H1 (cell line): ENCODE measurements at regions not wholly inside any gene's neighbourhood (a gene's known extent, or its start where the extent isn't known, plus 50 kb on each side); places are given as distances from the start of the nearest gene placed in this dataset.

ENCODE experiments used
- CTCF ChIA-PET: fragments of 300-600 bp; sonication (Branson Sonifier 250); formaldehyde crosslinking; loops from one replicate; lab custom pipeline; 2021; ENCODE audit not compliant: partially characterized antibody; lab: Charles Lee
- POLR2A ChIA-PET: fragments of 300-600 bp; sonication (Branson Sonifier 250); formaldehyde crosslinking; loops from one replicate; lab custom pipeline; 2021; ENCODE audit warnings: inconsistent platforms; ENCODE audit not compliant: partially characterized antibody; lab: Charles Lee
- DNase-seq, 2 experiments: peaks; one replicate each; pipeline versions ENCODE4 v3.0.0 to v3.0.0-alpha.2; 2010 to 2022; ENCODE audit warnings: low spot score in 2 of 2, low read depth in 1 of 2, mixed read lengths in 1 of 2
- FAIRE-seq: peaks from 2 replicates; lab custom pipeline; 2011; peaks lifted over from hg19 to GRCh38; lab: Jason Lieb, UNC
- H2AFZ ChIP-seq: 2 replicates; pipeline ENCODE4 v1.8.1; 2012; ENCODE audit warnings: low read length, inconsistent platforms
- H2AK5ac ChIP-seq: 2 replicates; pipeline ENCODE4 v1.6.1; 2013; ENCODE audit warnings: low read depth, low read length
- H2BK120ac ChIP-seq: replicated peaks from 2 replicates; pipeline ENCODE3; 2013; ENCODE audit warnings: low read depth, low read length, inconsistent platforms
- H2BK12ac ChIP-seq: 2 replicates; pipeline ENCODE4 v1.6.1; 2013; ENCODE audit warnings: low read depth, low read length
- H2BK15ac ChIP-seq: 2 replicates; pipeline ENCODE4 v1.6.1; 2013; ENCODE audit warnings: low read length
- H2BK20ac ChIP-seq: 2 replicates; pipeline ENCODE4 v1.6.1; 2013; ENCODE audit warnings: low read length
- H2BK5ac ChIP-seq: 2 replicates; pipeline ENCODE4 v1.6.1; 2013; ENCODE audit warnings: low read depth, low read length
- H3K14ac ChIP-seq: 2 replicates; pipeline ENCODE4 v1.6.1; 2013; ENCODE audit warnings: inconsistent platforms; ENCODE audit not compliant: insufficient read length
- H3K18ac ChIP-seq: 2 replicates; pipeline ENCODE4 v1.6.1; 2013; ENCODE audit warnings: low read length; ENCODE audit errors: extremely low read depth
- H3K23ac ChIP-seq: 2 replicates; pipeline ENCODE4 v1.6.1; 2013; ENCODE audit warnings: inconsistent platforms; ENCODE audit not compliant: insufficient read length
- H3K23me2 ChIP-seq: 2 replicates; pipeline ENCODE4 v1.6.1; 2013; ENCODE audit warnings: low read depth, low read length
- H3K27ac ChIP-seq: 2 replicates; pipeline ENCODE4 v1.6.1; 2011; ENCODE audit warnings: low read depth, low read length, inconsistent platforms
- H3K27me3 ChIP-seq, 4 experiments: replicated peaks in 1 of 4; 1 replicate in 1 of 4; 2 replicates in 3 of 4; pipeline versions ENCODE4 v1.6.1 to v1.8.1; 2011 to 2013; ENCODE audit warnings: low read length in 3 of 4, mild to moderate bottlenecking in 3 of 4, inconsistent platforms in 2 of 4, mixed read lengths in 2 of 4, moderate library complexity in 1 of 4; ENCODE audit not compliant: control insufficient read depth in 3 of 4, insufficient read depth in 3 of 4; ENCODE audit errors: extremely low read depth in 1 of 4
- H3K36me3 ChIP-seq, 4 experiments: 2 replicates each; pipeline versions ENCODE4 v1.6.1 to v1.8.1; 2011 to 2013; ENCODE audit warnings: mild to moderate bottlenecking in 4 of 4, low read length in 3 of 4, moderate library complexity in 2 of 4, control low read depth in 1 of 4, inconsistent platforms in 1 of 4; ENCODE audit not compliant: insufficient read depth in 4 of 4, control insufficient read depth in 2 of 4
- H3K4ac ChIP-seq: replicated peaks from 2 replicates; pipeline ENCODE3; 2013; ENCODE audit warnings: low read length, low read depth, mixed read lengths, inconsistent platforms; ENCODE audit not compliant: insufficient read length
- H3K4me1 ChIP-seq, 4 experiments: replicated peaks in 1 of 4; 1 replicate in 1 of 4; 2 replicates in 3 of 4; pipeline versions ENCODE4 v1.6.1 to v1.8.1; 2011 to 2013; ENCODE audit warnings: low read length in 3 of 4, inconsistent platforms in 2 of 4, mixed read lengths in 1 of 4; ENCODE audit not compliant: insufficient read depth in 4 of 4, control insufficient read depth in 3 of 4
- H3K4me2 ChIP-seq, 2 experiments: 2 replicates each; pipeline versions ENCODE4 v1.6.1 to v1.8.1; 2011 to 2013; ENCODE audit warnings: low read depth in 2 of 2, low read length in 2 of 2, control low read depth in 1 of 2, inconsistent platforms in 1 of 2, mild to moderate bottlenecking in 1 of 2; ENCODE audit not compliant: insufficient read depth in 1 of 2
- H3K4me3 ChIP-seq, 4 experiments: fragments of 200-600, 300-600 bp in 1 of 4; sonication (generic), shearing (Covaris generic), sonication (Bioruptor Twin) in 1 of 4; 2 replicates each; pipeline versions ENCODE4 v1.5.1 to v1.8.1; 2011 to 2016; ENCODE audit warnings: low read length in 4 of 4, low read depth in 3 of 4, control low read depth in 2 of 4, inconsistent platforms in 2 of 4, mild to moderate bottlenecking in 2 of 4, mixed read lengths in 1 of 4, moderate library complexity in 1 of 4; ENCODE audit not compliant: insufficient read depth in 2 of 4; ENCODE audit errors: extremely low read depth in 1 of 4
- H3K56ac ChIP-seq: replicated peaks from 2 replicates; pipeline ENCODE3; 2013; ENCODE audit warnings: low read depth, mild to moderate bottlenecking, mixed read lengths, low read length, inconsistent platforms; ENCODE audit not compliant: insufficient read length
- H3K79me1 ChIP-seq: 2 replicates; pipeline ENCODE4 v1.6.1; 2013; ENCODE audit warnings: low read depth, low read length, control low read depth
- H3K79me2 ChIP-seq, 2 experiments: 2 replicates each; pipeline versions ENCODE4 v1.6.1 to v1.8.1; 2012 to 2013; ENCODE audit warnings: low read length in 2 of 2, mild to moderate bottlenecking in 2 of 2, inconsistent platforms in 1 of 2; ENCODE audit not compliant: insufficient read depth in 2 of 2, control insufficient read depth in 1 of 2
- H3K9ac ChIP-seq, 4 experiments: replicated peaks in 1 of 4; 1 replicate in 1 of 4; 2 replicates in 3 of 4; pipeline versions ENCODE4 v1.6.1 to v1.8.1; 2011 to 2013; ENCODE audit warnings: low read depth in 3 of 4, low read length in 3 of 4, control low read depth in 2 of 4, mild to moderate bottlenecking in 2 of 4, moderate library complexity in 2 of 4, inconsistent platforms in 1 of 4; ENCODE audit errors: extremely low read depth in 1 of 4
- H3K9me3 ChIP-seq, 2 experiments: 2 replicates each; pipeline versions ENCODE4 v1.6.1 to v1.8.1; 2012 to 2013; ENCODE audit warnings: mild to moderate bottlenecking in 2 of 2, moderate library complexity in 2 of 2, control low read depth in 1 of 2, inconsistent platforms in 1 of 2, low read depth in 1 of 2, low read length in 1 of 2, mixed read lengths in 1 of 2; ENCODE audit not compliant: insufficient read depth in 2 of 2
- H4K20me1 ChIP-seq, 2 experiments: replicated peaks in 1 of 2; 2 replicates each; pipeline versions ENCODE3 to v1.8.1; 2011 to 2013; ENCODE audit warnings: inconsistent platforms in 2 of 2, low read length in 2 of 2, mild to moderate bottlenecking in 1 of 2; ENCODE audit not compliant: insufficient read depth in 2 of 2, control insufficient read depth in 1 of 2
- H4K5ac ChIP-seq: 2 replicates; pipeline ENCODE4 v1.6.1; 2013; ENCODE audit warnings: low read length, low read depth, mixed read lengths, inconsistent platforms; ENCODE audit not compliant: insufficient read length
- H4K8ac ChIP-seq: 2 replicates; pipeline ENCODE4 v1.8.0; 2013; ENCODE audit warnings: mild to moderate bottlenecking, moderate library complexity, low read length, inconsistent platforms; ENCODE audit not compliant: insufficient read depth; ENCODE audit errors: extremely low read depth
- H4K91ac ChIP-seq: replicated peaks from 2 replicates; pipeline ENCODE3; 2013; ENCODE audit warnings: low read length, mixed read lengths, inconsistent platforms; ENCODE audit not compliant: insufficient read length
- BCL11A ChIP-seq, 2 experiments: IDR thresholded peaks; one replicate each; pipeline ENCODE4 v1.6.1; 2011; ENCODE audit warnings: low read depth in 2 of 2, low read length in 2 of 2, mild to moderate bottlenecking in 2 of 2
- SRF ChIP-seq: IDR thresholded peaks from 2 replicates; pipeline ENCODE4 v1.6.1; 2011; ENCODE audit warnings: mild to moderate bottlenecking, low read depth, low read length, moderate library complexity
- WGBS, 2 experiments: shearing (Covaris generic) in 1 of 2; methylation state at CpG; one replicate each; pipeline versions ENCODE4 v1.1.6 to v1.1.7; 2013 to 2015; ENCODE audit warnings: low lambda C conversion rate in 2 of 2, mixed read lengths in 2 of 2, inconsistent platforms in 1 of 2, low coverage in 1 of 2, missing lambda C conversion rate in 1 of 2; ENCODE audit not compliant: insufficient replicate concordance in 2 of 2, insufficient coverage in 1 of 2, insufficient read length in 1 of 2; ENCODE audit errors: extremely low coverage in 1 of 2, missing lambda C conversion rate in 1 of 2; 5-methylcytosine and 5-hydroxymethylcytosine counted together

DNA sequence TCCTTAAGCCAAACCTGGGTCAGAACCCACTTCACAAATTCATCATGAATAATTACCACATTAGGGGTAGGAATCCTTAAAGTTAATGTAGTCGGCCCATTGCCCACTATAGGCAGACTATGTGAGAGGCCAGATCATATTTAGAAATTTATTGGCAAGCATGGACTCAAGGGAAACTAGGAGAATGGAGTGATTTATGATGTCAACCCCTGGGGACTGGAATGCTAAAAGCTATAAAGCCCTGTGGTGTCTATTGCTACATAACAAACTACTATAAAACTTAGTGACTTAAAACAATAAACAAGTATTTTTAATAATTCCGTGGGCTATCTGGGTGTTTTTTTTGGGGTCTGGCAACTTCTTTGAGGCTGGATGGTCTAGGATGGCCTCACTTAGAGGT lies 93.9 kb downstream of the PPP1R2C start:
- H3K4ac ChIP-seq = no peak overlapping the region
- no peak overlapping the region for H3K4me2 ChIP-seq
- no peak overlapping the region for H4K91ac ChIP-seq
- POLR2A ChIA-PET = no interaction called here
- H2BK15ac ChIP-seq = no peak overlapping the region
- H2BK120ac ChIP-seq = no peak overlapping the region
- no peaks in the 10 kb centered on the region for H3K27me3 ChIP-seq
- no peaks in the 10 kb centered on the region for H3K79me2 ChIP-seq
- no peak overlapping the region for H3K27ac ChIP-seq
- H2BK20ac ChIP-seq = no peak overlapping the region
- no peaks in the 10 kb centered on the region for H4K20me1 ChIP-seq
- no peak overlapping the region for H4K5ac ChIP-seq
- no peak overlapping the region for H3K9ac ChIP-seq
- no peak overlapping the region for H4K8ac ChIP-seq
- no peak overlapping the region for H3K14ac ChIP-seq
- H3K36me3 ChIP-seq = no peaks in the 10 kb centered on the region
- no peaks in the 10 kb centered on the region for H3K79me1 ChIP-seq
- no peak overlapping the region for H3K56ac ChIP-seq
- no peak overlapping the region for H2BK5ac ChIP-seq
- H2AK5ac ChIP-seq = no peak overlapping the region
- H3K23ac ChIP-seq = no peak overlapping the region
- peaks cover 0 to 4% (median 1%) of the 10 kb centered on the region in 4 experiments; a peak in 3 of 7 replicates for H3K4me1 ChIP-seq
- H2AFZ ChIP-seq = no peak overlapping the region
- FAIRE-seq (no peak), DNase-seq (no peak)
- no peaks in the 10 kb centered on the region for H3K9me3 ChIP-seq
- CTCF ChIA-PET = no interaction called here
- H3K4me3 ChIP-seq = no peak overlapping the region
- no peaks in the 10 kb centered on the region for H3K23me2 ChIP-seq
- H2BK12ac ChIP-seq = no peak overlapping the region
- H3K18ac ChIP-seq = no peak overlapping the region
- 88% methylated on average over 2 of the region's 2 CpGs; no CpG with 5 or more reads in 1 of the 2 experiments for WGBS, 2 experiments
- TF ChIP-seq SRF (no peak), BCL11A (IDR thresholded peaks at IDR 0.05; ENCODE audit: low read depth in 2 of 2, low read length in 2 of 2) (no peak)
